Naive thymus-derived CD4-positive, alpha-beta T cell (primary cell): ENCODE measurements at regions not wholly inside any gene's neighbourhood (a gene's known extent, or its start where the extent isn't known, plus 50 kb on each side); places are given as distances from the start of the nearest gene placed in this dataset.
"Not testable (repeated sequence)": the region's sequence is repeated elsewhere in the genome, so short reads cannot be mapped to it uniquely, and the experiment has no call there.

Experiments
- ATAC-seq: fragments of 150-1000 bp; cut with Tn5 transposase; 2 replicates; pipeline ENCODE4 v1.10.0; 2021; ENCODE audit warnings: mild to moderate bottlenecking, moderate library complexity
- CTCF ChIA-PET: fragments of 350-600 bp; sonication (Branson Sonifier 250); formaldehyde crosslinking; loops from one replicate; lab custom pipeline; 2021; ENCODE audit warnings: antibody characterized with exemption; lab: Charles Lee
- POLR2A ChIA-PET: fragments of 350-600 bp; sonication (Branson Sonifier 250); formaldehyde crosslinking; loops from one replicate; lab custom pipeline; 2021; ENCODE audit warnings: antibody characterized with exemption, inconsistent platforms; lab: Charles Lee
- DNase-seq, 9 donors: peaks; one replicate each; pipeline versions ENCODE4 v3.0.0 to v3.0.0-alpha.2; 2020 to 2022; ENCODE audit warnings: mixed read lengths in 1 of 9
- H3K27ac ChIP-seq: one replicate; pipeline ENCODE4 v1.7.0; 2013; ENCODE audit warnings: mild to moderate bottlenecking, low read depth, low read length, moderate library complexity
- H3K27me3 ChIP-seq, 2 donors: one replicate each; pipeline ENCODE4 v1.7.0; 2013; ENCODE audit warnings: low read length in 2 of 2, mild to moderate bottlenecking in 2 of 2, moderate library complexity in 2 of 2; ENCODE audit not compliant: control insufficient read depth in 2 of 2, insufficient read depth in 2 of 2
- H3K36me3 ChIP-seq, 3 experiments: 1 replicate in 2 of 3; 2 replicates in 1 of 3; pipeline ENCODE4 v1.7.0; 2013; ENCODE audit warnings: low read length in 3 of 3, mild to moderate bottlenecking in 3 of 3, moderate library complexity in 1 of 3; ENCODE audit not compliant: insufficient read depth in 3 of 3, control insufficient read depth in 2 of 3
- H3K4me1 ChIP-seq, 2 donors: one replicate each; pipeline ENCODE4 v1.7.0; 2013; ENCODE audit warnings: low read length in 2 of 2, mild to moderate bottlenecking in 2 of 2, moderate library complexity in 1 of 2; ENCODE audit not compliant: control insufficient read depth in 2 of 2, insufficient read depth in 2 of 2
- H3K4me3 ChIP-seq: 2 replicates; pipeline ENCODE4 v1.7.0; 2013; ENCODE audit warnings: mild to moderate bottlenecking, low read length
- H3K9me3 ChIP-seq, 3 experiments: 1 replicate in 2 of 3; 2 replicates in 1 of 3; pipeline ENCODE4 v1.7.0; 2013; ENCODE audit warnings: low read length in 3 of 3; ENCODE audit not compliant: control insufficient read depth in 2 of 3
- H3K27ac Mint-ChIP-seq, 9 donors: one replicate each; pipeline ENCODE4 v1.8.0; 2020 to 2022; ENCODE audit warnings: mixed read lengths in 9 of 9, mild to moderate bottlenecking in 8 of 9, moderate library complexity in 5 of 9, inconsistent platforms in 2 of 9
- H3K27me3 Mint-ChIP-seq, 5 donors: one replicate each; pipeline ENCODE4 v1.8.0; 2021 to 2022; ENCODE audit warnings: mixed read lengths in 5 of 5, mild to moderate bottlenecking in 1 of 5
- H3K36me3 Mint-ChIP-seq, 5 donors: one replicate each; pipeline ENCODE4 v1.8.0; 2020 to 2022; ENCODE audit warnings: mixed read lengths in 5 of 5, mild to moderate bottlenecking in 3 of 5, inconsistent platforms in 1 of 5
- H3K4me1 Mint-ChIP-seq, 7 donors: one replicate each; pipeline ENCODE4 v1.8.0; 2020 to 2022; ENCODE audit warnings: mixed read lengths in 7 of 7, mild to moderate bottlenecking in 3 of 7, inconsistent platforms in 1 of 7
- H3K4me3 Mint-ChIP-seq, 10 donors: one replicate each; pipeline ENCODE4 v1.8.0; 2020 to 2022; ENCODE audit warnings: mild to moderate bottlenecking in 10 of 10, mixed read lengths in 10 of 10, moderate library complexity in 6 of 10, inconsistent platforms in 2 of 10
- H3K9me3 Mint-ChIP-seq, 11 donors: one replicate each; pipeline ENCODE4 v1.8.0; 2020 to 2022; ENCODE audit warnings: mixed read lengths in 11 of 11, mild to moderate bottlenecking in 4 of 11, inconsistent platforms in 1 of 11, moderate library complexity in 1 of 11
- intact Hi-C, 2 donors: fragments of 100-400 bp; cut with micrococcal nuclease; formaldehyde crosslinking; loops; one replicate each; pipeline ENCODE4 v1.15.1; 2023

GRCh38 chr18:75839686-75840085 lies 412.2 kb upstream of the SMIM21 start:
- CTCF ChIA-PET, POLR2A ChIA-PET, H3K27me3 ChIP-seq, ATAC-seq, H3K9me3 ChIP-seq, H3K36me3 Mint-ChIP-seq, H3K36me3 ChIP-seq, H3K27ac ChIP-seq, intact Hi-C loops, H3K27ac Mint-ChIP-seq, H3K4me3 ChIP-seq, DNase-seq, H3K9me3 Mint-ChIP-seq, H3K4me1 Mint-ChIP-seq, H3K4me3 Mint-ChIP-seq, H3K4me1 ChIP-seq: not testable (repeated sequence)
- peaks cover 0 to 22% (median 16%) of the 10 kb centered on the region in 5 donors for H3K27me3 Mint-ChIP-seq

DNA sequence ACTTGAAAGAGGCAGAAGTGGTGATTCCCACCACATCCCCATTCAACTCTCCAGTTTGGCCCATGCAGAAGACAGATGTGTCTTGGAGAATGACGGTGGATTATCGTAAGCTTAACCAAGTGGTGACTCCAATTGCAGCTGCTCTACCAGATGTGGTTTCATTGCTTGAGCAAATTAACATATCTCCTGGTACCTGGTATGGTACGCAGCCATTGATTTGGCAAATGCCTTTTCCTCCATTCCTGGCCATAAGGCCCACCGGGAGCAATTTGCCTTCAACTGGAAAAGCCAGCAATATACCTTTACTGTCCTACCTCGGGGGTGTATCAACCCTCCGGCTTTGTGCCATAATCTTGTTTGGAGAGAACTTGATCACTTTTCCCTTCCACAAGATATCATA lies 411.5 kb upstream of the SMIM21 start:
- peaks cover 0 to 4% (median 0%) of the 10 kb centered on the region in 11 donors for H3K9me3 Mint-ChIP-seq
- ChIA-PET CTCF (no interaction called here), POLR2A (no interaction called here)
- Histone ChIP-seq H3K27ac (no peak overlapping the region), H3K9me3 (no peaks in the 10 kb centered on the region), H3K4me3 (no peak overlapping the region), H3K36me3 (no peaks in the 10 kb centered on the region), H3K4me1 (no peaks in the 10 kb centered on the region), H3K27me3 (no peaks in the 10 kb centered on the region)
- no peaks in the 10 kb centered on the region for H3K4me1 Mint-ChIP-seq
- no peak for ATAC-seq
- intact Hi-C loops: no loop called here
- no peak overlapping the region for H3K27ac Mint-ChIP-seq
- H3K4me3 Mint-ChIP-seq: no peak overlapping the region
- no peak for DNase-seq
- H3K36me3 Mint-ChIP-seq: peaks cover 0 to 3% (median 0%) of the 10 kb centered on the region in 5 donors
- H3K27me3 Mint-ChIP-seq: peaks cover 0 to 21% (median 12%) of the 10 kb centered on the region in 5 donors

- Mint-ChIP-seq H3K27me3 (peaks cover 0 to 21% (median 12%) of the 10 kb centered on the region in 5 donors), H3K36me3 (peaks cover 0 to 3% (median 0%) of the 10 kb centered on the region in 5 donors), H3K4me3 (no peak overlapping the region), H3K4me1 (no peaks in the 10 kb centered on the region), H3K27ac (no peak overlapping the region), H3K9me3 (peaks cover 0 to 5% (median 1%) of the 10 kb centered on the region in 11 donors)
- CTCF ChIA-PET: interaction anchor here (0.6 kb wide), 1 partner anchor 107 kb away, joined by 3 read pairs; no protein-coding TSS in a partner anchor
- intact Hi-C loops: no loop called here
- no peak overlapping the region for H3K27ac ChIP-seq
- H3K4me1 ChIP-seq: no peaks in the 10 kb centered on the region
- H3K9me3 ChIP-seq: no peaks in the 10 kb centered on the region
- H3K4me3 ChIP-seq: no peak overlapping the region
- ATAC-seq: no peak
- DNase-seq: no peak
- H3K27me3 ChIP-seq: no peaks in the 10 kb centered on the region
- no peaks in the 10 kb centered on the region for H3K36me3 ChIP-seq
- POLR2A ChIA-PET: no interaction called here
Measured at GRCh38 chr18:75837316-75837715, 409.8 kb upstream of the SMIM21 start.

DNA sequence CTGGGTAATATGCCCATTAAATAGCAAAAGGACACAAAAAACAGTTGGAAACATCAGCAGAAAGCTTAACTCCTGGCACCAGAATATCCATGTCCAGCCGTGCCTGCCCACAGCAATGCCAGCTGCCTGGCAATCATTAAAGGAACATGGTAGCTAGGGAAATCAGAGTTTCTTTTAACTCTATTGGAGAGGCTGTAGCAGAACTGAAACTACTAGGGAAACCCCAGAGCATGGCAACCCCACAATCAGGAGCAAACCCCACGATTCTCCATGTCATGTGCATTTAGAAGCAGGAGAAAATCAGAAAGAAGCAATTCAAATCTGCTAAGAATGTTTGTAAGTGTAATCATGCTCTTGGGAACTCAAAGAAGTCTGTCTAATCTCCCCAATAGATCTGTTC lies 409.0 kb upstream of the SMIM21 start:
- H3K4me3 Mint-ChIP-seq: no peak overlapping the region
- Histone ChIP-seq H3K4me3 (no peak overlapping the region), H3K4me1 (no peaks in the 10 kb centered on the region), H3K27me3 (no peaks in the 10 kb centered on the region), H3K27ac (no peak overlapping the region), H3K36me3 (no peaks in the 10 kb centered on the region), H3K9me3 (no peaks in the 10 kb centered on the region)
- ChIA-PET POLR2A (no interaction called here), CTCF (no interaction called here)
- ATAC-seq (no peak), DNase-seq (no peak)
- no peak overlapping the region for H3K27ac Mint-ChIP-seq
- peaks cover 0 to 21% (median 12%) of the 10 kb centered on the region in 5 donors for H3K27me3 Mint-ChIP-seq
- intact Hi-C loops: no loop called here
- H3K4me1 Mint-ChIP-seq: no peaks in the 10 kb centered on the region
- peaks cover 0 to 3% (median 0%) of the 10 kb centered on the region in 5 donors for H3K36me3 Mint-ChIP-seq
- H3K9me3 Mint-ChIP-seq: peaks cover 0 to 5% (median 1%) of the 10 kb centered on the region in 11 donors

DNA sequence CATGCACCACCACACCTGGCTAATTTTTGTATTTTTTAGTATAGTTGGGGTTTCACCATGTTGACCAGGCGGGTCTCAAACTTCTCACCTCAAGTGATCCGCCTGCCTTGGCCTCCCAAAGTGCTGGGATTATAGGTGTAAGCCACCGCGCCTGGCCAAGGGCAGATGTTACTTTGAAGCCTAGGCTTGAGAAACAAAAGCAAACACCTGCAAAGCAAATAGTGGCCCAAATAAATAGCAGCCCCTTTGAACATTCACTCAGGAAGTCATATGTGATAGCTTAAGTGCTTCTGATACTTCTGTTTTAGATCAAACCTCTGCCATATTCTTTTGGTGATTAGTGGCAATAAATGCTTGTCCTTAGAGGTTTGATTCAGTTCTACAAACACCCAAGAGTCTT lies 404.5 kb upstream of the SMIM21 start:
- H3K27ac ChIP-seq: no peak overlapping the region
- Mint-ChIP-seq H3K36me3 (no peaks in the 10 kb centered on the region), H3K4me1 (no peaks in the 10 kb centered on the region), H3K4me3 (no peak overlapping the region), H3K27me3 (peaks cover 0 to 20% (median 8%) of the 10 kb centered on the region in 5 donors), H3K27ac (no peak overlapping the region), H3K9me3 (peaks cover 0 to 5% (median 0%) of the 10 kb centered on the region in 11 donors)
- H3K4me3 ChIP-seq: no peak overlapping the region
- intact Hi-C loops: no loop called here
- no peaks in the 10 kb centered on the region for H3K36me3 ChIP-seq
- ATAC-seq (no peak), DNase-seq (no peak)
- no peaks in the 10 kb centered on the region for H3K9me3 ChIP-seq
- POLR2A ChIA-PET: no interaction called here
- CTCF ChIA-PET: no interaction called here
- no peaks in the 10 kb centered on the region for H3K27me3 ChIP-seq
- no peaks in the 10 kb centered on the region for H3K4me1 ChIP-seq

DNA sequence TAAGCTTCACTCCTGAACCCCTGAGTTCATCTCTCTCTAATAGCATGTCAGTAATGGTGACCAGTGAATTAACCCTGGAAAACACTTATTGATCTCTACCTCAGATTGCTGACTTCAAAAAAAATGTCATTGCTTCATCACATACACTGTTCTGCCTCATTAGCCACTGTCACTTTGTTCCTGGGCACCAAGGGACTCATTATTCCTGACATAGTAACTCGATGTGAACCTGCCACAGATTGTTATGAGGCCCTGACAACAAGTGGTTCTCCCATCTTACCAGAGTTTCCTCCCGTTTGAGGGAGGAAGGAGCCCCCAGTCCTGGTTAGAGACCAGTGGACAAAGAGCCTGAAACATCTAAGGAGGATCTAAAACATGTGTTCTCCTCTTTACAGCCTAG lies 403.3 kb upstream of the SMIM21 start:
- H3K9me3 Mint-ChIP-seq: peaks cover 0 to 5% (median 0%) of the 10 kb centered on the region in 11 donors
- H3K27ac Mint-ChIP-seq: no peak overlapping the region
- H3K36me3 Mint-ChIP-seq: no peaks in the 10 kb centered on the region
- no peak overlapping the region for H3K4me3 Mint-ChIP-seq
- ChIA-PET POLR2A (no interaction called here), CTCF (no interaction called here)
- H3K36me3 ChIP-seq: no peaks in the 10 kb centered on the region
- H3K27me3 ChIP-seq: no peaks in the 10 kb centered on the region
- H3K4me1 Mint-ChIP-seq: no peaks in the 10 kb centered on the region
- no peaks in the 10 kb centered on the region for H3K9me3 ChIP-seq
- H3K4me3 ChIP-seq: no peak overlapping the region
- intact Hi-C loops: no loop called here
- ATAC-seq (no peak), DNase-seq (no peak)
- H3K4me1 ChIP-seq: no peaks in the 10 kb centered on the region
- H3K27me3 Mint-ChIP-seq: peaks cover 0 to 14% (median 0%) of the 10 kb centered on the region in 5 donors
- H3K27ac ChIP-seq: no peak overlapping the region

DNA sequence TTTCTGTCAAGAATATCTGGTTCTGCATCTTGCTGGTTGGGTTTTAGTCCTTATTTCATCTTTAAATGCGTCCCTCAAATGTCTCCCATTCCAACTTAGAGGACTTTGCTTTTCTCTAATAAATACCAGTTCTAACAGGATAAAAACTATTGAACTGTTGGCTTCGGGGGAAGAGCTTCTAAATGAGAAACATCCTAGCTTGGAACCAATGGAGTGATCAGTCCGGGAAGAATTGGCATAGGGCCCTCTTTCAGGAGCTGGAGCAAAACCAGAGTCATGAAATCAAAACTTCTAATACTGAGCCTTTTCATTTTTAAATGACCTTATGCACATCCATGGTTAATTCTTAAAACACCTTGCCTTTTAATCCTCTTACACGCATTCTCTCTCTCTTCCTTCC lies 401.6 kb upstream of the SMIM21 start:
- ChIA-PET POLR2A (no interaction called here), CTCF (no interaction called here)
- Mint-ChIP-seq H3K9me3 (peaks cover 0 to 5% (median 0%) of the 10 kb centered on the region in 11 donors), H3K27me3 (peaks cover 0 to 12% (median 0%) of the 10 kb centered on the region in 5 donors), H3K27ac (no peak overlapping the region), H3K4me1 (no peaks in the 10 kb centered on the region), H3K36me3 (no peaks in the 10 kb centered on the region), H3K4me3 (no peak overlapping the region)
- no peaks in the 10 kb centered on the region for H3K36me3 ChIP-seq
- H3K9me3 ChIP-seq: no peaks in the 10 kb centered on the region
- ATAC-seq (no peak), DNase-seq (no peak)
- H3K27ac ChIP-seq: no peak overlapping the region
- H3K4me3 ChIP-seq: no peak overlapping the region
- no peaks in the 10 kb centered on the region for H3K4me1 ChIP-seq
- no peaks in the 10 kb centered on the region for H3K27me3 ChIP-seq
- intact Hi-C loops: no loop called here
